Stimulated activated CD4-positive, alpha-beta T cell treated with anti-CD3 and anti-CD28 coated beads, TNF-alpha, amount 100 ng/mL, for 4 hours (primary cell): ENCODE measurements at regions not wholly inside any gene's neighbourhood (a gene's known extent, or its start where the extent isn't known, plus 50 kb on each side); places are given as distances from the start of the nearest gene placed in this dataset.
"Not testable (repeated sequence)": the region's sequence is repeated elsewhere in the genome, so short reads cannot be mapped to it uniquely, and the experiment has no call there.

Source experiments
- DNase-seq, 3 experiments: peaks; one replicate each; pipeline ENCODE4 v3.0.0-alpha.2; 2020; ENCODE audit warnings: low read depth in 3 of 3

DNA sequence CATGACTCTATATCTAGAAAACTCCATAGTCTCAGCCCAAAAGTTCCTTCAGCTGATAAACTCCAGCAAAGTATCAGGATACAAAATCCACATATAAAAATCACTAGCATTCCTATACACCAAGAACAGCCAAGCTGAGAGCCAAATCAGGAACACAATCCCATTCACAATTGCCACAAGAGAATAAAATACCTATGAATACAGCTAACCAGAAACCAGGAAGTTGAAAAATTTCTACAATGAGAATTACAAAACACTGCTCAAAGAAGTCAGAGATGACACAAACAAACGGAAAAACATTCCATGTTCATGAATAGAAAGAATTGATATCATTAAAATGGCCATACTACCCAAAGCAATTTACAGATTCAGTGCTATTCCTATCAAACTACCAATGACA lies 61.0 kb upstream of the PKN2 start:
- DNase-seq: not testable (repeated sequence)
